Breast epithelium (tissue), 4 donors: ENCODE measurements at regions not wholly inside any gene's neighbourhood (a gene's known extent, or its start where the extent isn't known, plus 50 kb on each side); places are given as distances from the start of the nearest gene placed in this dataset.

Experiments
- DNase-seq, 2 donors: peaks; one replicate each; pipeline ENCODE4 v3.0.0-alpha.2; 2019; ENCODE audit warnings: low spot score in 2 of 2
- H3K27ac ChIP-seq, 2 donors: fragments of 200-600 bp; sonication (generic) in 1 of 2; one replicate each; pipeline ENCODE4 v1.5.1; 2016 to 2019; ENCODE audit warnings: mild to moderate bottlenecking in 1 of 2
- H3K27me3 ChIP-seq, 2 donors: fragments of 200-600 bp; sonication (generic) in 1 of 2; one replicate each; pipeline versions ENCODE4 v1.5.1 to v1.6.0; 2017 to 2019; ENCODE audit warnings: control low read depth in 1 of 2, mild to moderate bottlenecking in 1 of 2
- H3K36me3 ChIP-seq: fragments of 200-600 bp; one replicate; pipeline ENCODE4 v1.5.1; 2019
- H3K4me1 ChIP-seq, 2 donors: fragments of 200-600 bp; sonication (generic); one replicate each; pipeline ENCODE4 v1.5.1; 2016 to 2019; ENCODE audit warnings: control low read depth in 1 of 2
- H3K4me3 ChIP-seq, 3 donors: fragments of 200-600 bp; sonication (generic); 1 replicate in 2 of 3; 2 replicates in 1 of 3; pipeline ENCODE4 v1.5.1; 2016 to 2019; ENCODE audit warnings: mild to moderate bottlenecking in 3 of 3, moderate library complexity in 2 of 3
- H3K9me3 ChIP-seq, 2 donors: fragments of 200-600 bp; sonication (generic) in 1 of 2; one replicate each; pipeline ENCODE4 v1.5.1; 2016 to 2019; ENCODE audit warnings: control low read depth in 1 of 2
- CTCF ChIP-seq, 3 donors: fragments of 450-650 bp; IDR thresholded peaks; one replicate each; pipeline ENCODE4 v1.5.1; 2016 to 2017; ENCODE audit warnings: antibody characterized with exemption in 3 of 3, mild to moderate bottlenecking in 3 of 3, moderate library complexity in 3 of 3
- POLR2A ChIP-seq: fragments of 450-650 bp; IDR thresholded peaks from one replicate; pipeline ENCODE4 v1.6.1; 2016; ENCODE audit warnings: antibody characterized with exemption, mild to moderate bottlenecking, moderate library complexity
- POLR2AphosphoS5 ChIP-seq, 3 donors: sonication (generic); formaldehyde crosslinking; IDR thresholded peaks; one replicate each; pipeline ENCODE4 v1.6.1; 2017; ENCODE audit warnings: antibody characterized with exemption in 3 of 3
- intact Hi-C: fragments of 100-400 bp; cut with DNase I; formaldehyde crosslinking; loops from one replicate; pipeline ENCODE4 v1.15.1; 2023; ENCODE audit warnings: low total_unique reads

- TF ChIP-seq POLR2A (no peak), CTCF (IDR thresholded peaks at IDR 0.05) (no peak), POLR2AphosphoS5 (IDR thresholded peaks at IDR 0.05) (no peak)
- no peaks in the 10 kb centered on the region for H3K4me1 ChIP-seq
- DNase-seq = no peak
- intact Hi-C loops = no loop called here
- no peaks in the 10 kb centered on the region for H3K36me3 ChIP-seq
- H3K27me3 ChIP-seq = no peaks in the 10 kb centered on the region
- no peak overlapping the region for H3K27ac ChIP-seq
- no peak overlapping the region for H3K4me3 ChIP-seq
- H3K9me3 ChIP-seq = no peaks in the 10 kb centered on the region
These were observed 305.9 kb upstream of the ATP10B start for GRCh38 chr5:161157925-161158324.

GRCh38 chr5:161155451-161155850, 303.4 kb upstream of the ATP10B start:
- H3K27ac ChIP-seq = no peak overlapping the region
- no peaks in the 10 kb centered on the region for H3K36me3 ChIP-seq
- H3K4me1 ChIP-seq = no peaks in the 10 kb centered on the region
- H3K9me3 ChIP-seq = no peaks in the 10 kb centered on the region
- no peak for TF ChIP-seq POLR2A
- no peak for TF ChIP-seq POLR2AphosphoS5 (IDR thresholded peaks at IDR 0.05)
- TF ChIP-seq CTCF (IDR thresholded peaks at IDR 0.05) = no peak
- no peaks in the 10 kb centered on the region for H3K27me3 ChIP-seq
- H3K4me3 ChIP-seq = no peak overlapping the region
- intact Hi-C loops = no loop called here
- DNase-seq = no peak

- Histone ChIP-seq H3K9me3 (no peaks in the 10 kb centered on the region), H3K4me3 (no peak overlapping the region), H3K4me1 (no peaks in the 10 kb centered on the region), H3K27ac (no peak overlapping the region), H3K36me3 (no peaks in the 10 kb centered on the region), H3K27me3 (no peaks in the 10 kb centered on the region)
- intact Hi-C loops = no loop called here
- TF ChIP-seq CTCF (IDR thresholded peaks at IDR 0.05) (no peak), POLR2AphosphoS5 (IDR thresholded peaks at IDR 0.05) (no peak), POLR2A (no peak)
- DNase-seq = no peak
These were observed 300.5 kb upstream of the ATP10B start for GRCh38 chr5:161152415-161152940.

- intact Hi-C loops = no loop called here
- Histone ChIP-seq H3K36me3 (no peaks in the 10 kb centered on the region), H3K27ac (no peak overlapping the region), H3K4me3 (no peak overlapping the region), H3K4me1 (no peaks in the 10 kb centered on the region), H3K9me3 (no peaks in the 10 kb centered on the region), H3K27me3 (no peaks in the 10 kb centered on the region)
- no peak for DNase-seq
- TF ChIP-seq POLR2AphosphoS5 (IDR thresholded peaks at IDR 0.05) = no peak
- TF ChIP-seq CTCF (IDR thresholded peaks at IDR 0.05) = no peak
- TF ChIP-seq POLR2A = no peak
These were observed 298.5 kb upstream of the ATP10B start for GRCh38 chr5:161150441-161150988.

GRCh38 chr5:161149078-161149477, 297.1 kb upstream of the ATP10B start:
- no peak for TF ChIP-seq POLR2AphosphoS5 (IDR thresholded peaks at IDR 0.05)
- no peak for TF ChIP-seq CTCF (IDR thresholded peaks at IDR 0.05)
- no peak for TF ChIP-seq POLR2A
- intact Hi-C loops = no loop called here

More at GRCh38 chr5:161149078-161149477, 297.1 kb upstream of the ATP10B start:
- H3K36me3 ChIP-seq = no peaks in the 10 kb centered on the region
- no peaks in the 10 kb centered on the region for H3K27me3 ChIP-seq
- no peak overlapping the region for H3K27ac ChIP-seq
- H3K9me3 ChIP-seq = peaks cover 0 to 8% of the 10 kb centered on the region in 2 donors
- no peak overlapping the region for H3K4me3 ChIP-seq
- no peaks in the 10 kb centered on the region for H3K4me1 ChIP-seq
- no peak for DNase-seq
